ENCODE measurements at regions not wholly inside any gene's neighbourhood (a gene's known extent, or its start where the extent isn't known, plus 50 kb on each side); places are given as distances from the start of the nearest gene placed in this dataset.

- no peak for DNase-seq (ENCODE audit: low spot score)
Observed at GRCh38 chr1:87926131-87926830, 597.6 kb downstream of the LMO4 start.

- no peak for DNase-seq (ENCODE audit: low spot score)
Observed at GRCh38 chr1:87926921-87927320, 598.2 kb downstream of the LMO4 start.

GRCh38 chr1:87927391-87928280, 599.0 kb downstream of the LMO4 start:
- DNase-seq (ENCODE audit: low spot score), result no peak

GRCh38 chr1:87928623-87929022, 599.9 kb downstream of the LMO4 start:
- no peak for DNase-seq (ENCODE audit: low spot score)

- DNase-seq (ENCODE audit: low spot score), result no peak
Observed at GRCh38 chr1:87929906-87930305, 601.2 kb downstream of the LMO4 start.

- DNase-seq (ENCODE audit: low spot score), result no peak
Observed at GRCh38 chr1:87930796-87931195, 602.1 kb downstream of the LMO4 start.

GRCh38 chr1:87933171-87933570, 604.5 kb downstream of the LMO4 start:
- no peak for DNase-seq (ENCODE audit: low spot score)

GRCh38 chr1:87935130-87935529, 606.5 kb downstream of the LMO4 start:
- no peak for DNase-seq (ENCODE audit: low spot score)

- DNase-seq (ENCODE audit: low spot score), result no peak
Observed at GRCh38 chr1:87937831-87938395, 609.2 kb downstream of the LMO4 start.

GRCh38 chr1:87938631-87939030, 610.0 kb downstream of the LMO4 start:
- no peak for DNase-seq (ENCODE audit: low spot score)

GRCh38 chr1:87939444-87939843, 610.8 kb downstream of the LMO4 start:
- DNase-seq (ENCODE audit: low spot score), result no peak

GRCh38 chr1:87940421-87940820, 611.7 kb downstream of the LMO4 start:
- no peak for DNase-seq (ENCODE audit: low spot score)

GRCh38 chr1:87941337-87941946, 612.8 kb downstream of the LMO4 start:
- no peak for DNase-seq (ENCODE audit: low spot score)

GRCh38 chr1:87942165-87942564, 613.5 kb downstream of the LMO4 start:
- no peak for DNase-seq (ENCODE audit: low spot score)

- peak; percentile 65 for DNase-seq (ENCODE audit: low spot score)
Observed at GRCh38 chr1:87949711-87950110, 621.0 kb downstream of the LMO4 start.

- DNase-seq (ENCODE audit: low spot score), result peak; percentile 31
Observed at GRCh38 chr1:87950369-87950768, 621.7 kb downstream of the LMO4 start.

- no peak for DNase-seq (ENCODE audit: low spot score)
Observed at GRCh38 chr1:87951409-87951808, 622.7 kb downstream of the LMO4 start.

- DNase-seq (ENCODE audit: low spot score), result no peak
Observed at GRCh38 chr1:87951852-87952251, 623.2 kb downstream of the LMO4 start.

- no peak for DNase-seq (ENCODE audit: low spot score)
Observed at GRCh38 chr1:87953121-87953520, 624.4 kb downstream of the LMO4 start.

GRCh38 chr1:87953732-87954344, 625.2 kb downstream of the LMO4 start:
- peak; percentile 62 for DNase-seq (ENCODE audit: low spot score)

GRCh38 chr1:87955038-87955437, 626.4 kb downstream of the LMO4 start:
- no peak for DNase-seq (ENCODE audit: low spot score)

- peak; percentile 25 for DNase-seq (ENCODE audit: low spot score)
Observed at GRCh38 chr1:87956072-87956471, 627.4 kb downstream of the LMO4 start.
